Neural cell (in vitro differentiated cells): ENCODE measurements at regions not wholly inside any gene's neighbourhood (a gene's known extent, or its start where the extent isn't known, plus 50 kb on each side); places are given as distances from the start of the nearest gene placed in this dataset.

Experiments used
- H2AFZ ChIP-seq: fragments of 200-600, 300-800 bp; sonication (generic), shearing (Covaris generic); 2 replicates; pipeline ENCODE4 v1.6.0; 2014; ENCODE audit warnings: low read depth, mild to moderate bottlenecking, antibody characterized with exemption, low read length, moderate library complexity
- H3F3A ChIP-seq: fragments of 200-600 bp; shearing (Covaris generic); 2 replicates; pipeline ENCODE4 v1.6.1; 2016; ENCODE audit warnings: mild to moderate bottlenecking, moderate library complexity, mixed read lengths, antibody characterized with exemption, low read length; ENCODE audit not compliant: insufficient read depth, poor library complexity, severe bottlenecking
- H3K27ac ChIP-seq: fragments of 200-600, 300-800 bp; sonication (generic), shearing (Covaris generic); 2 replicates; pipeline ENCODE4 v1.5.1; 2014; ENCODE audit warnings: mild to moderate bottlenecking, low read length, moderate library complexity
- H3K27me3 ChIP-seq: fragments of 300-800, 200-600 bp; sonication (generic), shearing (Covaris generic); 2 replicates; pipeline ENCODE4 v1.6.0; 2014; ENCODE audit warnings: mild to moderate bottlenecking, low read depth, low read length, moderate library complexity; ENCODE audit not compliant: insufficient read depth
- H3K36me3 ChIP-seq: fragments of 300-800, 200-600 bp; sonication (generic), shearing (Covaris generic); 2 replicates; pipeline ENCODE4 v1.5.1; 2014; ENCODE audit warnings: mild to moderate bottlenecking, antibody characterized with exemption, low read length, moderate library complexity; ENCODE audit not compliant: insufficient read depth
- H3K4me2 ChIP-seq: fragments of 300-800, 200-600 bp; sonication (generic), shearing (Covaris generic); 2 replicates; pipeline ENCODE4 v1.6.0; 2014; ENCODE audit warnings: mild to moderate bottlenecking, low read length
- H3K4me3 ChIP-seq: fragments of 300-800, 200-600 bp; sonication (generic), shearing (Covaris generic); 2 replicates; pipeline ENCODE4 v1.5.1; 2014; ENCODE audit warnings: mild to moderate bottlenecking, low read length, moderate library complexity
- H3K79me2 ChIP-seq: fragments of 200-600 bp; shearing (Covaris generic); replicated peaks from 2 replicates; pipeline ENCODE4 v1.6.0; 2014; ENCODE audit warnings: mild to moderate bottlenecking, low read length, moderate library complexity; ENCODE audit not compliant: insufficient read depth
- H3K9ac ChIP-seq: fragments of 300-800, 200-600 bp; sonication (generic), shearing (Covaris generic); 2 replicates; pipeline ENCODE4 v1.6.1; 2016; ENCODE audit warnings: mild to moderate bottlenecking, low read length, mixed read lengths
- H3K9me2 ChIP-seq: fragments of 200-600 bp; shearing (Covaris generic); 2 replicates; pipeline ENCODE4 v1.6.1; 2016; ENCODE audit warnings: mild to moderate bottlenecking, low read length, mixed read lengths; ENCODE audit not compliant: insufficient read depth
- H3K9me3 ChIP-seq: fragments of 200-600, 300-800 bp; sonication (generic), shearing (Covaris generic); 2 replicates; pipeline ENCODE4 v1.6.1; 2016; ENCODE audit warnings: mild to moderate bottlenecking, mixed run types, low read length, moderate library complexity, mixed read lengths
- H4K20me1 ChIP-seq: fragments of 200-600 bp; shearing (Covaris generic); 2 replicates; pipeline ENCODE4 v1.6.1; 2016; ENCODE audit warnings: mild to moderate bottlenecking, mixed run types; ENCODE audit not compliant: insufficient read depth
- EP300 ChIP-seq: fragments of 450-650 bp; conservative IDR thresholded peaks from 2 replicates; pipeline ENCODE4 v1.6.1; 2014; ENCODE audit warnings: antibody characterized with exemption, mild to moderate bottlenecking, moderate library complexity; ENCODE audit not compliant: poor library complexity, severe bottlenecking
- EZH2 ChIP-seq: fragments of 200-600, 300-800 bp; shearing (Covaris generic), sonication (generic); IDR thresholded peaks from 2 replicates; pipeline ENCODE4 v1.6.1; 2014; ENCODE audit warnings: antibody characterized with exemption, low read length, borderline replicate concordance, mild to moderate bottlenecking; ENCODE audit not compliant: insufficient read depth, poor library complexity, severe bottlenecking
- MXI1 ChIP-seq: fragments of 450-650 bp; conservative IDR thresholded peaks from 2 replicates; pipeline ENCODE4 v1.6.1; 2014; ENCODE audit warnings: antibody characterized with exemption, mild to moderate bottlenecking; ENCODE audit not compliant: poor library complexity, severe bottlenecking
- POLR2AphosphoS5 ChIP-seq: IDR thresholded peaks from 2 replicates; pipeline ENCODE4 v1.6.1; 2012
- RAD21 ChIP-seq: fragments of 450-650 bp; conservative IDR thresholded peaks from 2 replicates; pipeline ENCODE4 v1.6.1; 2014; ENCODE audit warnings: antibody characterized with exemption, mild to moderate bottlenecking, moderate library complexity
- SMC3 ChIP-seq: fragments of 450-650 bp; conservative IDR thresholded peaks from 2 replicates; pipeline ENCODE4 v1.6.1; 2014; ENCODE audit warnings: antibody characterized with exemption, mild to moderate bottlenecking, moderate library complexity; ENCODE audit not compliant: poor library complexity
- TAF1 ChIP-seq: IDR thresholded peaks from 2 replicates; pipeline ENCODE4 v1.6.1; 2012; ENCODE audit warnings: low read depth
- TF ChIP-seq, protein P1 (sequence below): IDR thresholded peaks from 2 replicates; pipeline ENCODE4 v1.6.1; 2012; ENCODE audit warnings: borderline replicate concordance
- TF ChIP-seq, protein P2 (sequence below): fragments of 450-650 bp; IDR thresholded peaks from 2 replicates; pipeline ENCODE4 v1.5.1; 2014; ENCODE audit warnings: antibody characterized with exemption, mild to moderate bottlenecking, moderate library complexity; ENCODE audit not compliant: poor library complexity, severe bottlenecking

DNA sequence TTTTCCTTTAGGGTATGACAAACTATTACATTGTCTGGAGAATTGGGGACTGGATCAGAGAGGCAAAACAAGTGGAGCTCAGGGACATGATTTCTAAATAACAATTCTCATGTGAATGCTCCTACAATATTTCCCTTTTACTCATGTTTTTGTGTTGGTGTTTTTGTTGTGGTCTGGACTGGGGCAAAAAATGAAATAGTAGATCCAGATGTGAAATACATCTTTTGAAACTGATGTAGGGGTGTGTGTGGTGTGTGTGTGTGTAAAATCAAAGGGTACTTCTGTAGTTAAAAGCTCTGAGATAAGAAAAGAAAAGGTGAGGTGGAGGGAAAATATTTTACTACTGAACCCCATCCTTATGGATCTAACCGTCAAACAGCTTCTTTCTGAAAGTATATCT lies 188.4 kb upstream of the RPL34 start:
- H3K9me2 ChIP-seq, result no peaks in the 10 kb centered on the region
- no peak overlapping the region for H3K27ac ChIP-seq
- TF ChIP-seq RAD21 (no peak), TAF1 (no peak)
- TF ChIP-seq, protein P1, sequence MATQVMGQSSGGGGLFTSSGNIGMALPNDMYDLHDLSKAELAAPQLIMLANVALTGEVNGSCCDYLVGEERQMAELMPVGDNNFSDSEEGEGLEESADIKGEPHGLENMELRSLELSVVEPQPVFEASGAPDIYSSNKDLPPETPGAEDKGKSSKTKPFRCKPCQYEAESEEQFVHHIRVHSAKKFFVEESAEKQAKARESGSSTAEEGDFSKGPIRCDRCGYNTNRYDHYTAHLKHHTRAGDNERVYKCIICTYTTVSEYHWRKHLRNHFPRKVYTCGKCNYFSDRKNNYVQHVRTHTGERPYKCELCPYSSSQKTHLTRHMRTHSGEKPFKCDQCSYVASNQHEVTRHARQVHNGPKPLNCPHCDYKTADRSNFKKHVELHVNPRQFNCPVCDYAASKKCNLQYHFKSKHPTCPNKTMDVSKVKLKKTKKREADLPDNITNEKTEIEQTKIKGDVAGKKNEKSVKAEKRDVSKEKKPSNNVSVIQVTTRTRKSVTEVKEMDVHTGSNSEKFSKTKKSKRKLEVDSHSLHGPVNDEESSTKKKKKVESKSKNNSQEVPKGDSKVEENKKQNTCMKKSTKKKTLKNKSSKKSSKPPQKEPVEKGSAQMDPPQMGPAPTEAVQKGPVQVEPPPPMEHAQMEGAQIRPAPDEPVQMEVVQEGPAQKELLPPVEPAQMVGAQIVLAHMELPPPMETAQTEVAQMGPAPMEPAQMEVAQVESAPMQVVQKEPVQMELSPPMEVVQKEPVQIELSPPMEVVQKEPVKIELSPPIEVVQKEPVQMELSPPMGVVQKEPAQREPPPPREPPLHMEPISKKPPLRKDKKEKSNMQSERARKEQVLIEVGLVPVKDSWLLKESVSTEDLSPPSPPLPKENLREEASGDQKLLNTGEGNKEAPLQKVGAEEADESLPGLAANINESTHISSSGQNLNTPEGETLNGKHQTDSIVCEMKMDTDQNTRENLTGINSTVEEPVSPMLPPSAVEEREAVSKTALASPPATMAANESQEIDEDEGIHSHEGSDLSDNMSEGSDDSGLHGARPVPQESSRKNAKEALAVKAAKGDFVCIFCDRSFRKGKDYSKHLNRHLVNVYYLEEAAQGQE, result no peak
- TF ChIP-seq, protein P2, sequence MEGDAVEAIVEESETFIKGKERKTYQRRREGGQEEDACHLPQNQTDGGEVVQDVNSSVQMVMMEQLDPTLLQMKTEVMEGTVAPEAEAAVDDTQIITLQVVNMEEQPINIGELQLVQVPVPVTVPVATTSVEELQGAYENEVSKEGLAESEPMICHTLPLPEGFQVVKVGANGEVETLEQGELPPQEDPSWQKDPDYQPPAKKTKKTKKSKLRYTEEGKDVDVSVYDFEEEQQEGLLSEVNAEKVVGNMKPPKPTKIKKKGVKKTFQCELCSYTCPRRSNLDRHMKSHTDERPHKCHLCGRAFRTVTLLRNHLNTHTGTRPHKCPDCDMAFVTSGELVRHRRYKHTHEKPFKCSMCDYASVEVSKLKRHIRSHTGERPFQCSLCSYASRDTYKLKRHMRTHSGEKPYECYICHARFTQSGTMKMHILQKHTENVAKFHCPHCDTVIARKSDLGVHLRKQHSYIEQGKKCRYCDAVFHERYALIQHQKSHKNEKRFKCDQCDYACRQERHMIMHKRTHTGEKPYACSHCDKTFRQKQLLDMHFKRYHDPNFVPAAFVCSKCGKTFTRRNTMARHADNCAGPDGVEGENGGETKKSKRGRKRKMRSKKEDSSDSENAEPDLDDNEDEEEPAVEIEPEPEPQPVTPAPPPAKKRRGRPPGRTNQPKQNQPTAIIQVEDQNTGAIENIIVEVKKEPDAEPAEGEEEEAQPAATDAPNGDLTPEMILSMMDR, result no peak
- H3K27me3 ChIP-seq, result no peaks in the 10 kb centered on the region
- H3K36me3 ChIP-seq, result no peaks in the 10 kb centered on the region
- H3K9ac ChIP-seq, result no peak overlapping the region
- no peaks in the 10 kb centered on the region for H3K79me2 ChIP-seq
- H4K20me1 ChIP-seq, result no peaks in the 10 kb centered on the region
- no peak overlapping the region for H3K4me2 ChIP-seq
- H3K4me3 ChIP-seq, result no peak overlapping the region
- no peaks in the 10 kb centered on the region for H3K9me3 ChIP-seq
- no peak overlapping the region for H2AFZ ChIP-seq
- no peaks in the 10 kb centered on the region for H3F3A ChIP-seq

DNA sequence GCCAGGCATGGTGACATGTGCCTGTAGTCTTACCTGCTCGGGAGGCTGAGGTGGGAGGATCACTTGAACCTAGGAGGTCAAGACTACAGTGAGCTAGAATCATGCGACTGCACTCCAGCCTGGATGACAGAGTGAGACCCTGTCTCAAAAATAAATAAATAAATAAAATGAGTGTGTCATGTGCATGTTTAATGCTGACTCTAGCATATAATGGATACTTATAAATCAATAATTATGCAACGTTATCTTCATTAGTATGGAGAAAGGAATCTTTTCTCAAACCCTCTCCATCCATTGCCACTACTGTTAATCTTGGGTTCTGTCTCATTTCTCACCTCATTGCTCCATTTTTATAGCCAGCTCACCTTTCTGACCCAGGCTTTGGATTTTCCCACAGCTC lies 189.5 kb upstream of the RPL34 start:
- no peak overlapping the region for H3K4me2 ChIP-seq
- H3F3A ChIP-seq, result no peaks in the 10 kb centered on the region
- H3K36me3 ChIP-seq, result no peaks in the 10 kb centered on the region
- H3K27me3 ChIP-seq, result no peaks in the 10 kb centered on the region
- TF ChIP-seq POLR2AphosphoS5 (no peak), SMC3 (no peak), EZH2 (no peak), RAD21 (no peak), EP300 (no peak), MXI1 (no peak), TAF1 (no peak)
- TF ChIP-seq, protein P1, result no peak
- TF ChIP-seq, protein P2, result no peak
- H2AFZ ChIP-seq, result no peak overlapping the region
- no peaks in the 10 kb centered on the region for H3K9me2 ChIP-seq
- no peaks in the 10 kb centered on the region for H4K20me1 ChIP-seq
- no peak overlapping the region for H3K27ac ChIP-seq
- no peaks in the 10 kb centered on the region for H3K79me2 ChIP-seq
- no peak overlapping the region for H3K9ac ChIP-seq
- H3K4me3 ChIP-seq, result no peak overlapping the region
- H3K9me3 ChIP-seq, result no peaks in the 10 kb centered on the region
